Colonic mucosa (tissue), 4 donors: ENCODE measurements at regions not wholly inside any gene's neighbourhood (a gene's known extent, or its start where the extent isn't known, plus 50 kb on each side); places are given as distances from the start of the nearest gene placed in this dataset.

Experiments used
- DNase-seq: peaks from one replicate; pipeline ENCODE4 v3.0.0-alpha.2; 2020
- H3K27ac ChIP-seq: fragments of 200-600 bp; one replicate; pipeline ENCODE4 v1.8.0; 2021
- H3K27me3 ChIP-seq: fragments of 200-600 bp; one replicate; pipeline ENCODE4 v1.8.0; 2021
- H3K36me3 ChIP-seq: fragments of 200-600 bp; one replicate; pipeline ENCODE4 v1.8.0; 2021
- H3K4me1 ChIP-seq: fragments of 200-600 bp; one replicate; pipeline ENCODE4 v1.8.0; 2021; ENCODE audit warnings: mild to moderate bottlenecking
- H3K4me3 ChIP-seq: fragments of 200-600 bp; one replicate; pipeline ENCODE4 v1.8.0; 2021
- H3K9ac ChIP-seq, 2 donors: one replicate each; pipeline ENCODE4 v1.7.0; 2013; ENCODE audit warnings: control low read depth in 2 of 2, low read depth in 2 of 2, low read length in 2 of 2
- H3K9me3 ChIP-seq: fragments of 200-600 bp; one replicate; pipeline ENCODE4 v1.8.0; 2021
- CTCF ChIP-seq: fragments of 200-600 bp; IDR thresholded peaks from one replicate; pipeline ENCODE4 v1.8.0; 2022; ENCODE audit warnings: antibody characterized with exemption, mild to moderate bottlenecking
- intact Hi-C: fragments of 100-400 bp; cut with DNase I; formaldehyde crosslinking; loops from one replicate; pipeline ENCODE4 v1.14.1; 2022
- donor health status: healthy.
- donor health status: DM: no; HTN: no; CAD: no.
- donor health status: DM: no; HTN: no; CAD: no.

- H3K4me3 ChIP-seq = no peak overlapping the region
- H3K27me3 ChIP-seq = no peaks in the 10 kb centered on the region
- intact Hi-C loops = no loop called here
- no peaks in the 10 kb centered on the region for H3K9me3 ChIP-seq
- no peak for TF ChIP-seq CTCF
- no peaks in the 10 kb centered on the region for H3K4me1 ChIP-seq
- H3K27ac ChIP-seq = no peak overlapping the region
- no peak overlapping the region for H3K9ac ChIP-seq
- no peaks in the 10 kb centered on the region for H3K36me3 ChIP-seq
- no peak for DNase-seq
These were observed 159.9 kb upstream of the SRRM4 start for GRCh38 chr12:118821386-118821925.

- intact Hi-C loops = no loop called here
- Histone ChIP-seq H3K36me3 (no peaks in the 10 kb centered on the region), H3K27me3 (no peaks in the 10 kb centered on the region), H3K4me1 (no peaks in the 10 kb centered on the region), H3K4me3 (no peak overlapping the region), H3K9ac (no peak overlapping the region), H3K9me3 (no peaks in the 10 kb centered on the region), H3K27ac (no peak overlapping the region)
- no peak for DNase-seq
- no peak for TF ChIP-seq CTCF
These were observed 158.8 kb upstream of the SRRM4 start for GRCh38 chr12:118822512-118822911.

GRCh38 chr12:118827047-118827446 lies 154.3 kb upstream of the SRRM4 start:
- Histone ChIP-seq H3K4me3 (no peak overlapping the region), H3K27ac (no peak overlapping the region), H3K9me3 (no peaks in the 10 kb centered on the region), H3K4me1 (no peaks in the 10 kb centered on the region), H3K9ac (no peak overlapping the region), H3K27me3 (no peaks in the 10 kb centered on the region), H3K36me3 (no peaks in the 10 kb centered on the region)
- no peak for DNase-seq
- no peak for TF ChIP-seq CTCF
- intact Hi-C loops = no loop called here

GRCh38 chr12:118827606-118828005 lies 153.7 kb upstream of the SRRM4 start:
- H3K27ac ChIP-seq = no peak overlapping the region
- H3K4me1 ChIP-seq = no peaks in the 10 kb centered on the region
- H3K36me3 ChIP-seq = no peaks in the 10 kb centered on the region
- DNase-seq = no peak
- no peak overlapping the region for H3K4me3 ChIP-seq
- H3K27me3 ChIP-seq = no peaks in the 10 kb centered on the region
- no peaks in the 10 kb centered on the region for H3K9me3 ChIP-seq
- TF ChIP-seq CTCF = no peak
- intact Hi-C loops = no loop called here
- H3K9ac ChIP-seq = no peak overlapping the region

GRCh38 chr12:118830296-118830695 lies 151.0 kb upstream of the SRRM4 start:
- H3K27ac ChIP-seq = no peak overlapping the region
- no peaks in the 10 kb centered on the region for H3K9me3 ChIP-seq
- no peak overlapping the region for H3K4me3 ChIP-seq
- intact Hi-C loops = no loop called here
- no peaks in the 10 kb centered on the region for H3K27me3 ChIP-seq
- DNase-seq = no peak
- H3K9ac ChIP-seq = no peak overlapping the region
- TF ChIP-seq CTCF = no peak
- no peaks in the 10 kb centered on the region for H3K4me1 ChIP-seq
- H3K36me3 ChIP-seq = no peaks in the 10 kb centered on the region

- Histone ChIP-seq H3K4me3 (no peak overlapping the region), H3K27me3 (no peaks in the 10 kb centered on the region), H3K27ac (no peak overlapping the region), H3K9ac (no peak overlapping the region), H3K4me1 (no peaks in the 10 kb centered on the region), H3K36me3 (no peaks in the 10 kb centered on the region), H3K9me3 (no peaks in the 10 kb centered on the region)
- no peak for TF ChIP-seq CTCF
- DNase-seq = no peak
- intact Hi-C loops = no loop called here
These were observed 145.4 kb upstream of the SRRM4 start for GRCh38 chr12:118835926-118836325.
